ENCODE measurements at regions not wholly inside any gene's neighbourhood (a gene's known extent, or its start where the extent isn't known, plus 50 kb on each side); places are given as distances from the start of the nearest gene placed in this dataset.
A peak's percentile ranks its signal among the peaks of the same experiment; 100 is the strongest.

- DNase-seq (ENCODE audit: low spot score) (no peak), ATAC-seq (ENCODE audit: low FRiP score) (no peak)
- TF ChIP-seq, protein P1, sequence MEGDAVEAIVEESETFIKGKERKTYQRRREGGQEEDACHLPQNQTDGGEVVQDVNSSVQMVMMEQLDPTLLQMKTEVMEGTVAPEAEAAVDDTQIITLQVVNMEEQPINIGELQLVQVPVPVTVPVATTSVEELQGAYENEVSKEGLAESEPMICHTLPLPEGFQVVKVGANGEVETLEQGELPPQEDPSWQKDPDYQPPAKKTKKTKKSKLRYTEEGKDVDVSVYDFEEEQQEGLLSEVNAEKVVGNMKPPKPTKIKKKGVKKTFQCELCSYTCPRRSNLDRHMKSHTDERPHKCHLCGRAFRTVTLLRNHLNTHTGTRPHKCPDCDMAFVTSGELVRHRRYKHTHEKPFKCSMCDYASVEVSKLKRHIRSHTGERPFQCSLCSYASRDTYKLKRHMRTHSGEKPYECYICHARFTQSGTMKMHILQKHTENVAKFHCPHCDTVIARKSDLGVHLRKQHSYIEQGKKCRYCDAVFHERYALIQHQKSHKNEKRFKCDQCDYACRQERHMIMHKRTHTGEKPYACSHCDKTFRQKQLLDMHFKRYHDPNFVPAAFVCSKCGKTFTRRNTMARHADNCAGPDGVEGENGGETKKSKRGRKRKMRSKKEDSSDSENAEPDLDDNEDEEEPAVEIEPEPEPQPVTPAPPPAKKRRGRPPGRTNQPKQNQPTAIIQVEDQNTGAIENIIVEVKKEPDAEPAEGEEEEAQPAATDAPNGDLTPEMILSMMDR (IDR thresholded peaks at IDR 0.05): no peak
These were observed 87.8 kb downstream of the COL6A6 start for GRCh38 chr3:130604806-130605205.

- DNase-seq (ENCODE audit: low spot score): no peak
- TF ChIP-seq, protein P1 (IDR thresholded peaks at IDR 0.05): no peak
- ATAC-seq (ENCODE audit: low FRiP score): no peak
These were observed 89.4 kb downstream of the COL6A6 start for GRCh38 chr3:130606336-130606735.

DNA sequence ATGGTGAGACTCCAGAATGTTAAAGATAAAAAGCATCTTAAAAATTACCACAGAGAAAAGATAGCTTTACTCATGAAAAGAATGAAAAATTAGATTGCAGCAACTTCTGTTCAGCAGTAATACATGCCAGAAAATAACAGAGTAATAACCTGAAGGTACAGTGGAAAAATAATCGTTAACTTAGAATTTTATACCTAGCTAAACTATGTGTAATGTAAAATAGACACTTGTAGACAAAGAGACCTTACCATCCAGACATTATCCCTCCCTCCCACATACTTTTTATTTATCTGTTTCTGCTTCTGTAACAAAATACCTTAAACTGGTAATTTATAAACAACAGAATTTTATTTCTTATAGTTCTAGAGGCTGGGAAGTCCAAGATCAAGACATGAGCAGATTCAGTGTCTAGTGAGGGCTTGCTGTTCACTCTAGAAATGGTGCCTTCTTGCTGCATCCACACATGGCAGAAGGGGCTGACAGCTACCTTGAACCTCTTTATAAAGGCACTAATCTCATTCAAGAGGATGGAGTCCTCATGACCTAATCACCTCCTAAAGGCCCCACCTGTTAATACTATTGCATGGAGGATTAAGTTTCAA is 90.7 kb downstream of the COL6A6 start:
- no peak for ATAC-seq (ENCODE audit: low FRiP score)
- TF ChIP-seq, protein P1 (IDR thresholded peaks at IDR 0.05): no peak
- DNase-seq (ENCODE audit: low spot score): no peak

DNA sequence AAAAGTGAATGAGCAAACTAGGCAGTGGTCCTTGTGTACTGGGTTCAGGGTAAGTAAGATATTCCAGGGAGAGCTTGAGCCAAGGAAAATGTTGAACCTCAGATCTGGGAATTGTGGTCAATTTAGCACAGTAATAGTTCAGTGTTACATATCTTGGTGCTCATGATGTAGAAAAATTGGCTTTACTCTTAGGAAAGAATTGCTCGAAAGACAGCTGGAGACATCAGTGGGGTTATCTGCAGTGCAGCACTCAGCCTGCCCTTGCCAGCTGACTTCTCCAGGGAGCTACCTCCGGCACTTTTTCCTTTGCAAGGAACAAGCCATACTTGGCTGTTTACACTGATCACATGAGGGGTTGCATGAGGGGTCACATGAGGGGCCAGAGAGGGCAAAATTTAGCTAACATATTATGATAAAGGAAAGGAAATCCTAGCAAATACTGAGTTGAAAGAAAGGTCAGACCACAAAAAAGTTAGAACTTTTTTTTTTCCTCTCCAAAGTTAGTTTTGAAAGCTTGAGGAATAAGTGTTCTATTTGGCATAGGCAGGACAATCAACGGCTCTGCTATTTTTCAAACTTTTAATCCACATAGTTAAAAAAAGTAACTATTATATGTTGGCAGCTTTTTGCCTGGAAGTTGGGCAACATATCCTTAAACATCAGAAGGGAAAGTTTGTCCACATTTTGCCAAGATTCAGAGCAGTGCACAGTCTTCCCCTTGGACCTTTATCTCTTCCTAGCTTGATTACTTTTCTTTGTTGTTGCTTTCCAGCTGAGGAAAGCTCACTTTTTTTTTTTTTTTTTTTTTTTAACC is 92.4 kb downstream of the COL6A6 start:
- ATAC-seq (ENCODE audit: low FRiP score): peak; percentile 90
- no peak for DNase-seq (ENCODE audit: low spot score)
- TF ChIP-seq, protein P1 (IDR thresholded peaks at IDR 0.05): no peak

GRCh38 chr3:130619196-130619595 is 102.2 kb downstream of the COL6A6 start:
- no peak for ATAC-seq (ENCODE audit: low FRiP score)
- no peak for DNase-seq (ENCODE audit: low spot score)
- TF ChIP-seq, protein P1 (IDR thresholded peaks at IDR 0.05): no peak

GRCh38 chr3:130621824-130622223 is 104.8 kb downstream of the COL6A6 start:
- ATAC-seq (ENCODE audit: low FRiP score) (no peak), DNase-seq (ENCODE audit: low spot score) (no peak)
- TF ChIP-seq, protein P1 (IDR thresholded peaks at IDR 0.05): no peak

DNA sequence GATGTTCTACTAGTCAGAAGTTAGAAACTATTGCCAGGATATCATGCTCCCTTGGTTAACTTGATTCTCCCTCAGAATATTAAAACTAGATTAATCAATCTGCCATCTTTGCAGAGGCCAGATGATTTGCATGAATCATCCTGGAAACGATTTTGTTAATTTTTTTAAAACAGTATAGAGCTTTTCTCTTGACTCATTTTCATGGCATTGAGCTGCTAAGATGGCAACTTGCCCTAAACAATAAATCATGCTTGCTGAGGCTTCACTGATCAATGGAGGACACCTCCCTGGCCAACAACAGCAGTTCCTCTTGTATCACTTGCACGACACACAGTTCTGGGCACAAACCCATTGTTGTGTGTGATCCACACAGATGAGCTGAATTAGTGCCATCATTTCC is 109.1 kb downstream of the COL6A6 start:
- ATAC-seq (ENCODE audit: low FRiP score): peak; percentile 83
- no peak for DNase-seq (ENCODE audit: low spot score)
- TF ChIP-seq, protein P1 (IDR thresholded peaks at IDR 0.05): no peak
